Inferior parietal cortex (tissue), 1 donor: ENCODE measurements at regions not wholly inside any gene's neighbourhood (a gene's known extent, or its start where the extent isn't known, plus 50 kb on each side); places are given as distances from the start of the nearest gene placed in this dataset.

ENCODE experiments used
- DNase-seq: peaks from one replicate; pipeline ENCODE4 v3.0.0-alpha.2; 2016; ENCODE audit errors: extremely low spot score

DNA sequence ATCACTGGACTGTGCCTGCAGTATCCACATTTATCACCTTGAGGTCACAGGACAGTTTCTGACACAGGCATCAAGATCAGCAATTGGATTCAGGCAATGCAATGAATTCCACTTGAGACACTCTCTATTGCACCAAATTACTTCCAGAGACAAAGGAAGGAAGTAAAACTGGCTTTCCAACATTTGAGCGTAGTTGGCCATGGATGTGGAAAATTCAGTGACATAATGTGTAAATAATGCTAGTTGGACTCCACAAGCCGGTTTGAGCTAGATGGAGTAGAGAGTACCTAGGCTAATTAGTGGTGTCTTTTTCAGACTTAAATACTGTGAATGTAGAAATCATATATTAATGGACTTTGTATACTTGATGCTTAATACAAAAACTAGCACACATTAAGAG is 168.3 kb upstream of the SYT1 start:
- no peak for DNase-seq

DNA sequence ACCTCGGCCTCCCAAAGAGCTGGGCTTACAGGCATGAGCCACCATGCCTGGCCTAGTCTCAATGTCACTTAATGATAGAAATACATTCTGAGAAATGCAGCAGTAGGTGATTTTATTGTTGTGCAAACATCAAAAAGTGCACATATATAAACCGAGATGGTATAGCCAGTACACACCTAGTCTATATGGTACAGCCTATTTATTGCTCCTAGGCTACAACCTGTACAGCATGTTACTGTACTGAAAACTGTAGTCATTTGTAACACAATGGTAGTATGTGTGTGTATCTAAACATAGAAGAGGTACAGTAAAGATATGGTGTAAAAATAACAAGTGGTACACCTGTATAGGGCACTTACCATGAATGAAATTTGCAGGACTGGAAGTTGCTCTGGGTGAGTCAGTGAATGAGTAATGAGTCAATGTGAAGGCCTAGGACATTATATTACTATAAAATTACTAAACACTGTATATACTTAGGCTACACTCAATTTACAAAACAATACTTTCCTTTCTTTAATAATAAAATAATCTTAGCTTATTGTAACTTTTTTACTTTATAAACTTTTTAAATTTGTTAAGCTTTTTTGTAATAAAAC is 166.7 kb upstream of the SYT1 start:
- DNase-seq = no peak

DNA sequence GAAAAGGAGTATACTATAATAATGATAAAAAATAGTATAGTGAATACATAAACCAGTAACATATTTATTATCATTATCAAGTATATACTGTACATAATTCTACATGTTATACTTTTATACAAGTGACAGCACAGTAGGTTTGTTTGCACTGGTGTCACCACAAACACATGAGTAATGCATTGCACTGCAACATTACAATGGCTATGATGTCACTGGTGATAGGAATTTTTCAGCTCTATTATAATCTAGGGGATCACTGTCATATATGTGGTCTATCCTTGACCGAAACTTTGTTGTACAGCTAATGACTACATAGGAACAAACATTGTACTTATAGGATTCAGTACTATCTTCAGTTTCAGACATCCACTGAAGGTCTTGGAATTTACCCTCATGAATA is 165.8 kb upstream of the SYT1 start:
- no peak for DNase-seq

DNA sequence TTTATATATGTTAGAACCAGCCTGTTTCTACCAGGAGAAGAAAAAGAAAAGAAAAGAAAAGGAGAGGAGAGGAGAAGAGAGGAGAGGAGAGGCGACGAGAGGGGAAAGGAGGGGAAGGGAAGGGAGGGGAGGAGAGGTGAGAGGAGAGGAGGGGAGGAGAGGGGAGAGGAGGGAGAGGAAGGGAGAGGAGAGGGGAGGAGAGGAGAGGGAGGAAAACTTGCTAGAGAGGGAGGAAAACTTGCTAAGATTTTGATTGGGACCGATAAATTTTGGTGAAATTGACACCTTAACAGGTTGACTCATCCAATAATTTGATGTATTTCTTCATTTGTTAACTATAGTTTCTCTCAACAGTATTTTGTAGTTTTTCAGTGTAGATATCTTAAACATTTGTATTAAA is 164.0 kb upstream of the SYT1 start:
- no peak for DNase-seq

DNA sequence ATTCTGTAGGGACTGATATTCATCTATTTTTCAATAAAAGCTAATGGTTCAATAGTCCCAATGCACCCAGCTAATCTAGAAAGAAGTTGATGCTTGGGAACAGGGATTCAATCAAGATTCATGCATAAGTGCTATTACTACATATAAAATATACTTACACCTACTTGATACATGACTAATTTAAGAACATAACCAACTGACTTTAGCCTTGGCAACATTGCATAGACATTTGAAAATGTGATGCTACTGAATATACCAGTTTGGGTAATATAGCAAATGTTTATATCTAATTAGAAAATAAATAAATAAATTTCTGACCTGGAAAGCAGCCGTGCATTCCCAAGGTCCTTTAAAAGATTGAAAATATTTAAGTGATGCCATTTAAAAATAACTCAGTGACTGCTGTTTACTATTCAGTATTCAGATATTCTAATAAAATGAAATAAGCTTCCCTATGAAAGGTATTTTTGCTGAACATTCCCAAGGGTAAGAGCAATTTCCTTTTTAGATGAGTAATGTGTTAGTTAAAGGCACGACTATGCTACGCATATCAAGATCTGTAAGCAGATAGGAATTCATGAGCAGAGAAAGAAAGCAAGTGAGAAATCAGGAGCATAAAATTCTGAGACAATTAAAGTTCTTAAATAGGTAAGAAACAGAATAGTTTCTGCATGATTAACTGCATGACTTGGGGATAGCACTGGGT is 160.6 kb upstream of the SYT1 start:
- no peak for DNase-seq

DNA sequence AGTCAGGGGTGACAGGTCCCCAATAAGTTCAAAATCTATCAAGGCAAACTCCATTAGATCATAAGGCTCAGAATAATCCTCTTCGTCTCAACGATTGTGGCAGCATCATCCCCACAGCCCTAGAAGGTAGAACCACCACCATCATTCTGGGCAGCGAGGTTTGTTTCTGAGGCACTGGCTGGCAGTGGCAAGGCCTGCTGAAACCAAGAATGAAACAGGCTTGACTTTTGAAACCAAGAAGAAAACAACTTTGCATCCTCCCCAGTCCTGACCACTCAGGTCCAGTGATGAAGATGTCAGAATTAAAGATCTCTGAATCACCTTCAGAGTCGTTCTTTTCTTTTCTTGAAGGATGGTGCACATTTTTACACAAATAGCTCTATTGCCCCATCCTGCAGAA is 152.6 kb upstream of the SYT1 start:
- DNase-seq = no peak

DNA sequence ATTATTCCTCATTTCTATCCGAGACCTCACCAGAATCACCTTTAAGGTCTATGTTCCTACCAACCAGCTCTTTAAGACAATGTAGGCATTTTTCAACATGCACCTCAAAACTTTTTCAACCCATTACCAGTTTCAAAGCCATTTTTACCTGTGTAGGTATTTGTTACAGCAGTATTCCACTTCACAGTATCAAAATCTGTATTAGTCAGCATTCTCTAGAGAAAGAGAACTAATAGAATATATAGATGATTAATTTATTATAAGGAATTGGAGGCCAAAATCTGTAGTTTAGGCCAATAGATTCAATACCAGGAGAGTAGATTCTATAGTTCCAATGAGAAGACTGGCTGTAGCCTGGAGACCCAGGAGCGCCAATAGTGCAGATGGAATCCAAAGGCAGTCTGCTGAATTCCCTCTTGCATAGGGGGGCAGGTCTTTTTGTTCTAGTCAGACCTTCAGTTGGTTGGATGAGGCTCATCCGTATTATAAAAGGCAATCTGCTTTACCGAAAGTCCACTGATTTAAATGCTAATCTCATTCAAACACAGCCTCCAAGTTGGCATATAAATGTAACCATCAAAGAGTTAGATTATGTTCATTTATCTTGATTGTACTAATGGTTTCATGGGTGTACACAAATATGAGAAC is 151.6 kb upstream of the SYT1 start:
- DNase-seq = no peak

DNA sequence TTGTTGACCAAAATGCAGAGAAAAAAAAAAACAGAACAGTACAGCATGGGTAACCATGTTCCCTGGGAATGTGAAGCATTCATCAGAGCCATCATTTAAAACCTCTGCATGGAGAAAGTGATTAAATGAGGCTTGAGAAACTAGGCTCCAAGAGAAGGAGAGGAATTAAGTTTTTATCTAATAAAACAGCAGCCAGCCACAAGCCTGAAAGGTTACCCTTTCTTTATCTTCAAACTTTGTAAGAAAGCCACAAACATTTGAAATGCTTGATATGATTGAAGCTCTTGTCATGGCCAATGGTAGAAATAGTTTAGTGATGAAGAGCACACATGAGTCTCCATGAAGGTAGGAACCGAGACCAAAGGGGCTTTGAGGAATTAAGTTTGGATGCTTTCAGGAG is 144.9 kb upstream of the SYT1 start:
- DNase-seq = no peak

DNA sequence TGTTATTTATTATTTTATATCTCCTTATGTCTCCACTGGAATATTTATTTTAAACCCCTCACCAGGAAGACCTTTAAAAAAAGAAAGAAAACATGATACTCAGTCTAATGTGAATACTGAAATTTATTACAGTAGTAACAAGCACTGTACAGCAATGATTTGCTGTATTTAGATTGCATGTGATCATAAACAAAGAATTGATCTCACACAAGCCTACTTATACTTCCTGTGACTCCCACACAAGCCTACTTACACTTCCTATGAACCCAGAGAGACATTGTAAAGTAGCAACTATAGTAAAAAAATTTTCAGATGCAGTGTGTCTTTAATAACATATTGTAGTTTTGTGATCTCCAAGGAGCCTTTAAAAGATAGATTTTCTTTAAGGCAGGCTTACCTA is 142.7 kb upstream of the SYT1 start:
- no peak for DNase-seq

DNA sequence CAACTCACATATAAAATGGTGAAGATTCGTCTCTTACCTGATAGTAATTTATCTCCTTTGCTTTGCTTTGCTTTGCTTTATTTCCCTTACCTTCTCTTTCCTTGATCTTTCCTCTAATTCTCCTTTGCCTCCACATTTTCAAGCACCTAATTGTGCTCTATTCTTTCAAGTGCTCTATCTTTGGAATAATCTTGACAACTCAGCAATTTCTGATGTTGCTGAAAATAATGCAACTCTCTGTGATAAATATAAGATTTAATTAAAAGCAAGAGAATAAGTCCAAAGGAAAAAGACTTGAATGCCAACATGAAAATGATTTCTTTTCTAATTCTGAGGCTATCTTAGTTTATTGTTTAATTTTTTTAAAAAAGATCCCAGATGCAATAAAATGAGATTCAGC is 139.5 kb upstream of the SYT1 start:
- no peak for DNase-seq

DNA sequence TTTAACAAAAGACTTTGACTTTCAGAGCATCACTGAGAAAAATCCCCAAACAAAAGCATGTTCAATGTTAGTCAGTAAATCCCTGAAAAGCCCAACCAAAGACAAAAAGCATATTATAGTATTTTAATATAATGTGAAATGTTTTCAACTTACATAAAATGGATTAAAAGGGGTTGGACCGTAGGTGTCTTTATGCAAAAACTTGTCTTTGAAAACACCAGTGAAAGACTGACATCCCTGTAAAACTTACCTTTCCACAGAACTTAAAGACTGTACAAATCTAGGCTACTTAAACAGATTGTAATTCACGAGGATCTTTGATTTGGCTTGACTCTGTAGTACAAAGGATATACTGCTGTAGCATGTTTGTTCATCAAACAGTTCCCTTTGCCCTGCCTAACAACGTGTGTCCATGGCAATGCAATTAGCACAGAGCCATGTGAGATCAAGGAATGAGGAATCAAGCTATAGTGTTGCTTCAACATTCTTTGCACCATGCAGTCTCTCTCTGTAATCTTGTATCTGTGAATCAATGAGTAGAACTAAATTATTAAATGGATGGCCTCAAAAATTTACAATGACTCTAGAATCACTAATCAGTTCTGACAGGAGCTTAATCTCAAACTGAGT is 138.5 kb upstream of the SYT1 start:
- no peak for DNase-seq

DNA sequence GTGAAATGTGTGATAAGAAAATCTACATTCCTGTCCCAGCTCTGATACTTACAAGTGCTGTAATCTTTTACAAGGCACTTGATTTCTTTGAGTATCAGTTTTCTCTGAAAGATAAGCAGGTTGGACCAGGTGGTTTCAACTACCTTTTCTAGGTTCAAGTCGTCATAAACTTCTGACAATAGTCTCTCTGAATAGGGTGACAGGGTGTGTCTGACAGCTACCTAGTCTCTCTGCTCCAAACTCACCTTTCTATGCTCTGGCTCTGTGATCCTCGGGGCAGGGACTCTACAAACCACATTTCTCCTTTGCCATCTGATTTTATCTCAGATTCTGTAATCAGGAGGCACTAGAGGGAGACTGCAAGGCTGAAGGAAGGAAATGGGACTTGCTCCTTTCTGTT is 137.7 kb upstream of the SYT1 start:
- DNase-seq = no peak

DNA sequence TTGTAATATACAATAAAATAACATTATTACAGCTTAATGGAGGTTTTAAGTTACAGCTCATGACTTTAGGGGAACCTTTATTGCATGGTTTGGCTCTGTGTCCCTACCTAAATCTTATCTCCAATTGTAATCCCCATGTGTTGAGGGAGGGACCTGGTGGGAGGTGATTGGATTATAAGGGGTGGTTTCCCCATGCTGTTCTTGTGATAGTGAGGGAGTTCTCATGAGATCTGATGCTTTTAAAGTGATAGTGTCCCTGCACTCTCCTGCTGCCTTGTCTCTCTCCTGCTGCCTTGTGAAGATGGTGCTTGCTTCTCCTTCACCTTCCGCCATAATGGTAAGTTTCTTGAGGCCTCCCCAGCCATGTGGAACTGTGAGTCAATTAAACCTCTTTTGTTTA is 132.1 kb upstream of the SYT1 start:
- no peak for DNase-seq

DNA sequence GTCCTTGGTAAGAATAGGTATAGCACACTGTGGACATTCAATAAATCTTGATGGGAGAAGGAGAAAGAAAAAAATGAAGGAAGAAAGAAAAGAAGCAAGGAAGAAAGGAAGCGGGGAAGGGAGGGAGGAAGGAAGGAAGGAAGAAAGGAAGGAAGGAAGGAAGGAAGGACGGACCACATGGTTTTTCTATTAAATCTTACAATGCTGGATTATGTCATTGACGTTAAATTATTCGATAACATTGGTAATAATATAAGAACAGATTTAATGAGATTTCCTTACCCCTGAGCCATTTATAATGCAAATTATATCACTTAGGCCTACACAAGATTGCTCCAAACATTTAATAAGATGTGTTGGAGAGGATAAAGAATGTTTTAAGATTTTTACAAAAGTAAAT is 124.9 kb upstream of the SYT1 start:
- no peak for DNase-seq

DNA sequence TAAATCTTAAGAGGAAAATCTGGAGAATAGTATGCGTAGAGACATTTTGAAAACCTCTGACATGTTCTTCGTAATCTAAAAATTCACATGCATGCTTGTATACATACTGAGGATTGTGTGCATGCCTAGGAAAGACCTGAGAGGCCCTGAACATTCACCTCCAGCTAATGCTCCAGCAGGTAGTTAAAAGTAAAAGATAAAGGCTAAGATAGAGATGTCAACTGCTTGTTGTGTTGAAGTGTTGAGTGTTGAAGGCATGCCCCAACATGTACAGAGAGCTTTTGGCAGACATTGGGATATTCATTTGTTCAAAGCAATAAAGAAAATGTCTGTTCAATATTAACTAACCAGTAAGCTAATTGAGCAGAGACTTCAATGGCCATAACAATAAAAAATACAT is 118.6 kb upstream of the SYT1 start:
- DNase-seq = no peak

DNA sequence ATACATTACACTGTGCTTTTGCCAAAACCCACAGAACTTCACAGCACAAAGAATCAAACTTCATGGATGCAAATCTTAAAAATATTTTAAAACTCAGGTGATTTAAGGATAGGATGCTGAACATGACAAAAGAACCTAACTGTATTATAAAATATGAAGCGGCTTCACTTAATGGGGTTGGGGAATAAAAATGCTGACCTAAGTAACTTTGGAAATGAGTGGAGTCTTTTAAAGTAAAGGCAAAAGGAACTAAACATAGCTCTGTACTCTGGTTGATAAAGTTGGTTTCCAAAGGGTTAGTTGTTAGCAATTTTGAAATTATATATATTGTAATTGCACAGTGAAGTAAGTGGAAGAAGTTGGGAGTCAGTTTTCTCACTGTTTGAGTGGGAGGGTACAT is 111.5 kb upstream of the SYT1 start:
- DNase-seq = no peak

DNA sequence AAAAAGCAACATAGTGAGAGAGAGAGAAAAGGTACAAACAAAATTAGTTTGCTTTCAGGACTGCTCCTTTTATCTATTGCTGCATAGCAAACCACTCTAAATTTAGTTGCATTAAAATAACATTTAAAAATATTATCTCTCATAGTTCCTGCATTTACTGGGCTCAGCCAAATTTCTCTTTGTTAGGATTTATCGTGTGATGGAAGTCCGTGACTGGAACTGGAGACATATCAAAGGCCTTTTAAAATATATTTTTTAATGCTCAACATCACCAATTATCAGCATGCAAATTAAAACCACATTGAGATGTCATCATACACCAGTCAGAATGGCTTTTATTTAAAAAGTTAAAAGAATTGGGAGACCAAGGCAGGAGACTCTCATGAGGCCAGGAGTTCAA is 107.6 kb upstream of the SYT1 start:
- no peak for DNase-seq

DNA sequence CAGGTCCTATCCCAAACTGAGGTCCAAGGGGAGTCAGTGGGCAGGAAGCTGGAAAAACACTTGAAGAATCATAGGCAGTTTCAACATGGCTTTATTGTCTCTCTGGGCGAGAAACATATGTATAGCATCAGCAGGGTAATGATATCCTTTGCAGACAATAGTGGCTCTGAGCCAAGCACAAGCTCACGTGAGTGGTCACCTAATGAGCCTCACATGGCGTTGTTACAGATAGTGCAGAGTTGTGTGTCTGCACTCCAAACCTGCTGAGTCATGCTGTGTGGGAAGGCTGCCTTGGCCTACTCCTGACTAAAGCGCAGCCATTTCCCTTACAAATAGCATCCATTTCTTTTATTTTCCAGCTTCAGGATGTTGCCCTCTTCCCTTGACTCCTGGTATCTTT is 105.2 kb upstream of the SYT1 start:
- DNase-seq = no peak

DNA sequence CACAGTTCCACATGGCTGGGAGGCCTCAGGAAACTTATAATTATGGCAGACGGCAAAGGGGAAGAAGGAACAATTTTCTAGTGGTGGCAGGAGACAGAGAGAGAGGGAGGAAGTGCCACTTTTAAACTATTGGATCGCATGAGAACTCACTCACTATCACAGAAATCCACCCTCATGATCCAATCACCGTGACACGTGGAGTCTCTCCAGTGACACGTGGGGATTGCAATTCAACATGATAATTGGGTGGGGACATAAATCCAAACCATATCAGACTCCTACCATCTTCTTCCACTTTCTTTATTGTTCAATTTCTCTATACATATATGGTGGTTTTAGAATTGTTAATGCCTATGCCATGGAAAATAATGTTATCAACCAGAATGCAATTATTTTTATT is 103.7 kb upstream of the SYT1 start:
- no peak for DNase-seq

DNA sequence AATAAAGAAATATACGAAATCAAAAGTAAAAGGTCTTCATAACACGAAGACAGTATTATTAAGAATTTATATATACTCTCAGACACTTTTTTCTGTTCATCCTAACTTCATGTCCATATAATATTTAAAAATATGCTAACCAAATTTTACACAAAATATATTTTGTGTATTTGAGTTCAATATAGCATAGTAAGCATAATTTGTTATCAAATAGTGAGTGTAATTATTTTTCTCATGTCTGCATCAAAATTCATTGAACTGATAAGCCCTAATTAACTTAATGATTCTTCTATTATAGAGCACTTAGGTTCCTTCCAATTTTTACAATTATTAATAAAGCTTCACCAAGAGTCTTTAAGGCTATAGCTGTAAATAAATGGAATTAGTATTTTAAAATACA is 99.7 kb upstream of the SYT1 start:
- DNase-seq = no peak

DNA sequence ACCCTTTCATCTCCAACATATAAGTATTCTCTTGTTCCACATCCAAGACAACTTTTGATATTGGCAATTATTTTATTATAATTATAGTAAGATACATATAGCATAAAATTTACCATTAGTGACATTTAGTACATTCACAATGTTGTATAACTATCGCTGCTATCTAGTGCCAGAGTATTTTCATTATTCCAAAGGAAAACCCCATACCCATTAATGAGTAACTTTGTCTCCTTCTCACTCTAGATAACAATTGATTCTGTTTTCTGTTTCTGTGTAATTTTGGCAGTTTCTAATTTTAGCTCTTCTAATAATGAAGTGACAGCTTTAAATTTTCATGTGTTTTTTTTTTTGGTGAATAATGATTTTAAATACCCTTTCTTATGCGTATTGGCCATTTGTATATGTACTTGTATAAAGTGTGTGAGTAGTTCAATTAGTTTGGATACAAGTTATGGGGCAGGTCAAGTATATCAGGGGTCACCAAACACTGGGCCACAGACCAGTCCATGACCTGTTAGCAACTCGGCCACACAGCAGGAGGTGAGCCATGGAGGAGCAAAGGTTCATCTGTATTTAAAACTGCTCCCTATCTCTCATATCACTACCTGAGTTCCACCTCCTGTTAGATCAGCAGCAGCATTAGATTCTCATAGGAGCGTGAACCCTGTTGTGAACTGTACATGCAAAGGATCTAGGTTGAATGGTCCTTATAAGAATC is 97.2 kb upstream of the SYT1 start:
- DNase-seq = no peak

DNA sequence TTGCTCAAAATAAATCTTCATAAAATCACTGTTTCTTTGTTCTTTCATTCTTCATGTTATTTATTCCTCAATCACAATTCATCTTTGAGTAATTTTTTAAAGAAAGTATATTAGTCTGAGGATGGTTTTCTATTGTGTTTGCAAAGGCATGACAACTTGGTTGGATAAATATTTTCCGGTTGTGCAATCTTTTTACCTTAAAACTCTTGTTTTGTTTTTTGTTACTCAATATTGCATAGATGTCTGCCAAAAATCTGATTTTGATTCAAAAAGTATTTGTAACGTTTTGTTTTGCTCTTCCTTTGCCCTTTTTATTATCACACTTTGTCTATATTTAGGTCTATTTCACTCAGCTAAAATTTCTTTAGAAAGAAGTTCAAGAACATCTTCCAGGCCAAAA is 86.2 kb upstream of the SYT1 start:
- no peak for DNase-seq

DNA sequence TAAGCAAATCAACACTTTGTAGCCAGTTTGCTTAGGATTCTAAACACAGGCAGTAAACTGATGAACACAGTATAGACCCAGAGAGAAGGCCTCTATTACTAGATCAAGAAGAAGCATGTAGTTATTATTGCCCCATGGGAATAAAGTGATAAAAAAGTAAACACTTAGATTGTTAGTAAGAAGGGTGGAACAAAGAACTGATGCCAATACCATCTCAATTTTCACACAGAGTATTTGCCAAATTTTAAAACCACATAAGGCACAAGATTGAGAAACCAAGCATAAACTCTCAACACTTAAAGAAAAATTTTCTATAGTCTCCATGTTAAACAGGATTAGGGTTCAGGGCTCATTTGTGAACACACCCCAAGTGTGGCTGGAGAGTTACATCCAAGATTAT is 77.0 kb upstream of the SYT1 start:
- no peak for DNase-seq
